IMR-90 (cell line): ENCODE measurements at regions not wholly inside any gene's neighbourhood (a gene's known extent, or its start where the extent isn't known, plus 50 kb on each side); places are given as distances from the start of the nearest gene placed in this dataset.

Source experiments
- ATAC-seq: fragments of 200-7000 bp; cut with Tn5 transposase; 2 replicates; pipeline ENCODE4 v1.9.1; 2020; ENCODE audit warnings: low read depth, mild to moderate bottlenecking, moderate library complexity
- BruUV-seq: library from RNA; stranded (reverse); fragments of 400-500 nt; replicated peaks from 2 replicates; lab custom pipeline; 2021; lab: Mats Ljungman, UMichigan
- CTCF ChIA-PET: fragments of 300-600 bp; formaldehyde crosslinking; extraction: SDS; loops from one replicate; lab custom pipeline; 2021; ENCODE audit warnings: antibody characterized with exemption; lab: Yijun Ruan, JAX
- POLR2A ChIA-PET: fragments of 300-600 bp; sonication (Branson Sonifier 250); formaldehyde crosslinking; loops from one replicate; lab custom pipeline; 2022; ENCODE audit warnings: antibody characterized with exemption; ENCODE audit not compliant: unreplicated experiment; lab: Charles Lee
- DNase-seq: peaks from one replicate; pipeline ENCODE4 v3.0.0; 2013
- H2AFZ ChIP-seq: replicated peaks from 2 replicates; pipeline ENCODE3; 2013; ENCODE audit warnings: low read length, mild to moderate bottlenecking; ENCODE audit not compliant: poor library complexity
- H2AK5ac ChIP-seq: 2 replicates; pipeline ENCODE4 v1.6.1; 2013; ENCODE audit warnings: low read depth, low read length, inconsistent platforms
- H2AK9ac ChIP-seq: replicated peaks from 2 replicates; pipeline ENCODE3; 2013; ENCODE audit warnings: mild to moderate bottlenecking, low read depth, low read length, moderate library complexity; ENCODE audit not compliant: poor library complexity
- H2BK120ac ChIP-seq: 2 replicates; pipeline ENCODE4 v1.6.1; 2013; ENCODE audit warnings: low read depth, low read length, inconsistent platforms
- H2BK15ac ChIP-seq: 3 replicates; pipeline ENCODE4 v1.6.1; 2013; ENCODE audit warnings: low read depth, low read length, inconsistent platforms
- H2BK20ac ChIP-seq: 2 replicates; pipeline ENCODE4 v1.6.1; 2013; ENCODE audit warnings: low read depth, mild to moderate bottlenecking, inconsistent platforms, low read length, moderate library complexity
- H2BK5ac ChIP-seq: 2 replicates; pipeline ENCODE4 v1.6.1; 2013; ENCODE audit warnings: mild to moderate bottlenecking, low read depth, low read length, inconsistent platforms; ENCODE audit not compliant: poor library complexity, severe bottlenecking
- H3K14ac ChIP-seq: replicated peaks from 2 replicates; pipeline ENCODE4 v1.6.1; 2013; ENCODE audit warnings: low read depth, low read length, inconsistent platforms
- H3K18ac ChIP-seq: 2 replicates; pipeline ENCODE4 v1.6.1; 2013; ENCODE audit warnings: low read depth, low read length, control low read depth
- H3K23ac ChIP-seq: 2 replicates; pipeline ENCODE4 v1.6.1; 2013; ENCODE audit warnings: low read depth, low read length, inconsistent platforms
- H3K27ac ChIP-seq: 2 replicates; pipeline ENCODE4 v1.5.1; 2013; ENCODE audit warnings: mild to moderate bottlenecking, control low read depth, low read length; ENCODE audit not compliant: insufficient read depth
- H3K27me3 ChIP-seq: 2 replicates; pipeline ENCODE4 v1.6.1; 2013; ENCODE audit warnings: low read length; ENCODE audit not compliant: control insufficient read depth, insufficient read depth
- H3K36me3 ChIP-seq: 2 replicates; pipeline ENCODE4 v1.6.1; 2013; ENCODE audit warnings: low read length, mixed read lengths; ENCODE audit not compliant: control insufficient read depth, insufficient read depth
- H3K4ac ChIP-seq: 2 replicates; pipeline ENCODE4 v1.6.1; 2013; ENCODE audit warnings: low read depth, low read length, inconsistent platforms
- H3K4me1 ChIP-seq: 2 replicates; pipeline ENCODE4 v1.6.1; 2013; ENCODE audit warnings: low read length, mixed read lengths; ENCODE audit not compliant: control insufficient read depth, insufficient read depth
- H3K4me2 ChIP-seq: 2 replicates; pipeline ENCODE4 v1.6.1; 2013; ENCODE audit warnings: low read depth, mild to moderate bottlenecking, control low read depth, low read length, moderate library complexity
- H3K4me3 ChIP-seq: 2 replicates; pipeline ENCODE4 v1.5.1; 2013; ENCODE audit warnings: low read depth, mild to moderate bottlenecking, control low read depth, low read length, moderate library complexity; ENCODE audit not compliant: insufficient read depth
- H3K56ac ChIP-seq: 2 replicates; pipeline ENCODE4 v1.6.1; 2013; ENCODE audit warnings: low read length, inconsistent platforms; ENCODE audit not compliant: insufficient read depth; ENCODE audit errors: extremely low read depth
- H3K79me1 ChIP-seq, 2 experiments: 2 replicates each; pipeline ENCODE4 v1.6.1; 2013; ENCODE audit warnings: low read length in 2 of 2, inconsistent platforms in 1 of 2, low read depth in 1 of 2
- H3K9ac ChIP-seq: 2 replicates; pipeline ENCODE4 v1.6.1; 2013; ENCODE audit warnings: low read depth, low read length, control low read depth
- H3K9me1 ChIP-seq: 2 replicates; pipeline ENCODE4 v1.6.1; 2013; ENCODE audit warnings: low read length, inconsistent platforms; ENCODE audit not compliant: insufficient read depth
- H3K9me3 ChIP-seq: 2 replicates; pipeline ENCODE4 v1.6.1; 2013; ENCODE audit warnings: low read length; ENCODE audit not compliant: control insufficient read depth, insufficient read depth
- H4K20me1 ChIP-seq: 2 replicates; pipeline ENCODE4 v1.6.1; 2013; ENCODE audit warnings: low read length, inconsistent platforms; ENCODE audit not compliant: insufficient read depth
- H4K5ac ChIP-seq: 2 replicates; pipeline ENCODE4 v1.6.1; 2013; ENCODE audit warnings: mild to moderate bottlenecking, low read depth, low read length, control low read depth
- H4K8ac ChIP-seq, 2 experiments: 2 replicates each; pipeline ENCODE4 v1.6.1; 2013; ENCODE audit warnings: low read depth in 2 of 2, low read length in 2 of 2, control low read depth in 1 of 2, inconsistent platforms in 1 of 2
- H4K91ac ChIP-seq: 2 replicates; pipeline ENCODE4 v1.6.1; 2013; ENCODE audit warnings: low read depth, low read length, inconsistent platforms; ENCODE audit not compliant: insufficient read depth
- BHLHE40 ChIP-seq: fragments of 150-350 bp; IDR thresholded peaks from 2 replicates; pipeline ENCODE4 v1.6.1; 2016; ENCODE audit warnings: mild to moderate bottlenecking, low read depth, low read length
- CHD1 ChIP-seq: IDR thresholded peaks from 2 replicates; pipeline ENCODE4 v1.6.1; 2012; ENCODE audit warnings: low read depth, low read length, improper control_type of control experiment
- MAZ ChIP-seq: IDR thresholded peaks from 2 replicates; pipeline ENCODE4 v1.6.1; 2012; ENCODE audit warnings: low read depth, mild to moderate bottlenecking, low read length, improper control_type of control experiment, moderate library complexity, borderline replicate concordance
- WGBS, 2 experiments: methylation state at CpG; one replicate each; pipeline versions ENCODE4 v1.1.5 to v1.1.7; 2013; ENCODE audit warnings: missing lambda C conversion rate in 2 of 2; ENCODE audit not compliant: insufficient read length in 1 of 2; ENCODE audit errors: extremely low coverage in 2 of 2; 5-methylcytosine and 5-hydroxymethylcytosine counted together
- dilution Hi-C: fragments of 300-500 bp; cut with HindIII; formaldehyde crosslinking; loops from one replicate; pipeline ENCODE4 v1.14.3; 2018; ENCODE audit warnings: low sequenced_read_pairs; ENCODE audit not compliant: unreplicated experiment
- in situ Hi-C: fragments of 300-500 bp; cut with MboI; formaldehyde crosslinking; loops from 3 replicates; pipeline ENCODE4 v1.14.3; 2019; ENCODE audit warnings: low sequenced_read_pairs, inconsistent platforms, mixed read lengths
- intact Hi-C: fragments of 100-400 bp; cut with micrococcal nuclease; formaldehyde crosslinking; loops from 2 replicates; pipeline ENCODE4 v1.10.0; 2022
- TF ChIP-seq, protein P1 (sequence below): conservative IDR thresholded peaks from 2 replicates; pipeline ENCODE4 v1.5.1; 2012; ENCODE audit warnings: mild to moderate bottlenecking, low read depth, low read length, improper control_type of control experiment

- no peak overlapping the region for H3K27ac ChIP-seq
- ATAC-seq: no peak
- CTCF ChIA-PET: interaction anchor here (0.6 kb wide), 1 partner anchor 66 kb away, joined by 3 read pairs; no protein-coding TSS in a partner anchor
These were observed 671.9 kb upstream of the SOX11 start for GRCh38 chr2:5020116-5020875.

More at GRCh38 chr2:5020116-5020875, 671.9 kb upstream of the SOX11 start:
- Histone ChIP-seq H3K4ac (no peak overlapping the region), H2BK20ac (no peak overlapping the region), H3K9me3 (peaks cover 24% of the 10 kb centered on the region), H4K8ac (no peak overlapping the region), H3K4me3 (no peak overlapping the region), H3K27me3 (no peaks in the 10 kb centered on the region), H3K18ac (no peak overlapping the region), H4K20me1 (no peaks in the 10 kb centered on the region), H3K23ac (no peak overlapping the region), H3K36me3 (no peaks in the 10 kb centered on the region), H2BK120ac (no peak overlapping the region), H2AFZ (no peak overlapping the region), H4K91ac (no peak overlapping the region), H3K9ac (no peak overlapping the region), H2BK15ac (no peak overlapping the region), H3K9me1 (no peaks in the 10 kb centered on the region), H2BK5ac (no peak overlapping the region), H3K14ac (no peak overlapping the region), H4K5ac (no peak overlapping the region), H3K4me2 (no peak overlapping the region), H2AK9ac (no peak overlapping the region), H3K79me1 (no peaks in the 10 kb centered on the region), H2AK5ac (no peak overlapping the region), H3K56ac (no peak overlapping the region), H3K4me1 (no peaks in the 10 kb centered on the region)
- no CpG with 5 or more reads among the region's 8 CpGs for WGBS, 2 experiments
- intact Hi-C loops (no loop called here), dilution Hi-C loops (no loop called here), in situ Hi-C loops (no loop called here)
- no peak for DNase-seq
- POLR2A ChIA-PET: no interaction called here
- TF ChIP-seq, protein P1, sequence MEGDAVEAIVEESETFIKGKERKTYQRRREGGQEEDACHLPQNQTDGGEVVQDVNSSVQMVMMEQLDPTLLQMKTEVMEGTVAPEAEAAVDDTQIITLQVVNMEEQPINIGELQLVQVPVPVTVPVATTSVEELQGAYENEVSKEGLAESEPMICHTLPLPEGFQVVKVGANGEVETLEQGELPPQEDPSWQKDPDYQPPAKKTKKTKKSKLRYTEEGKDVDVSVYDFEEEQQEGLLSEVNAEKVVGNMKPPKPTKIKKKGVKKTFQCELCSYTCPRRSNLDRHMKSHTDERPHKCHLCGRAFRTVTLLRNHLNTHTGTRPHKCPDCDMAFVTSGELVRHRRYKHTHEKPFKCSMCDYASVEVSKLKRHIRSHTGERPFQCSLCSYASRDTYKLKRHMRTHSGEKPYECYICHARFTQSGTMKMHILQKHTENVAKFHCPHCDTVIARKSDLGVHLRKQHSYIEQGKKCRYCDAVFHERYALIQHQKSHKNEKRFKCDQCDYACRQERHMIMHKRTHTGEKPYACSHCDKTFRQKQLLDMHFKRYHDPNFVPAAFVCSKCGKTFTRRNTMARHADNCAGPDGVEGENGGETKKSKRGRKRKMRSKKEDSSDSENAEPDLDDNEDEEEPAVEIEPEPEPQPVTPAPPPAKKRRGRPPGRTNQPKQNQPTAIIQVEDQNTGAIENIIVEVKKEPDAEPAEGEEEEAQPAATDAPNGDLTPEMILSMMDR: no peak
- TF ChIP-seq MAZ (no peak), BHLHE40 (no peak), CHD1 (no peak)
- no TSS peak for BruUV-seq
